HEK293 (cell line): ENCODE measurements at regions not wholly inside any gene's neighbourhood (a gene's known extent, or its start where the extent isn't known, plus 50 kb on each side); places are given as distances from the start of the nearest gene placed in this dataset.

Source experiments
- CTCF ChIP-seq: fragments of 450-650 bp; formaldehyde crosslinking; IDR thresholded peaks from 2 replicates; pipeline ENCODE4 v1.5.1; 2016; ENCODE audit warnings: missing biosample characterization, missing genetic modification characterization
- FEZF1 ChIP-seq: fragments of 450-650 bp; formaldehyde crosslinking; IDR thresholded peaks from 2 replicates; pipeline ENCODE4 v1.5.1; 2016; ENCODE audit warnings: missing biosample characterization, missing genetic modification characterization
- GLI2 ChIP-seq: fragments of 450-650 bp; formaldehyde crosslinking; IDR thresholded peaks from 2 replicates; pipeline ENCODE4; 2017; ENCODE audit warnings: missing biosample characterization, missing genetic modification characterization, low read depth, borderline replicate concordance
- GLI4 ChIP-seq: fragments of 450-650 bp; formaldehyde crosslinking; IDR thresholded peaks from 2 replicates; pipeline ENCODE4 v1.5.1; 2016; ENCODE audit warnings: missing biosample characterization, missing genetic modification characterization
- PRDM4 ChIP-seq: fragments of 450-650 bp; formaldehyde crosslinking; IDR thresholded peaks from 2 replicates; pipeline ENCODE4 v1.5.1; 2017; ENCODE audit warnings: missing biosample characterization, missing genetic modification characterization
- TSHZ1 ChIP-seq: fragments of 450-650 bp; formaldehyde crosslinking; IDR thresholded peaks from 2 replicates; pipeline ENCODE4 v1.5.1; 2016; ENCODE audit warnings: missing biosample characterization, missing genetic modification characterization, borderline replicate concordance
- YY1 ChIP-seq: fragments of 450-650 bp; formaldehyde crosslinking; IDR thresholded peaks from 2 replicates; pipeline ENCODE4 v1.5.1; 2018; ENCODE audit warnings: missing biosample characterization, missing genetic modification characterization
- ZFP37 ChIP-seq: fragments of 450-650 bp; formaldehyde crosslinking; IDR thresholded peaks from 2 replicates; pipeline ENCODE4 v1.5.1; 2016; ENCODE audit warnings: missing biosample characterization, missing genetic modification characterization
- ZNF274 ChIP-seq, 2 experiments: fragments of 200-500 bp in 1 of 2; fragments of 450-650 bp in 1 of 2; sonication (Bioruptor generic) in 1 of 2; formaldehyde crosslinking in 1 of 2; IDR thresholded peaks; 2 replicates each; pipeline versions ENCODE4 v1.5.1 to v1.6.1; 2014 to 2016; ENCODE audit warnings: borderline replicate concordance in 1 of 2, inconsistent platforms in 1 of 2, low read length in 1 of 2, missing biosample characterization in 1 of 2, missing genetic modification characterization in 1 of 2
- ZNF639 ChIP-seq: fragments of 450-650 bp; formaldehyde crosslinking; IDR thresholded peaks from 2 replicates; pipeline ENCODE4 v1.5.1; 2016; ENCODE audit warnings: missing biosample characterization, missing genetic modification characterization
- ZNF776 ChIP-seq: fragments of 450-650 bp; formaldehyde crosslinking; IDR thresholded peaks from 2 replicates; pipeline ENCODE4 v1.5.0; 2017; ENCODE audit warnings: missing biosample characterization, missing genetic modification characterization, borderline replicate concordance
- TF ChIP-seq, protein P1 (sequence below): fragments of 450-650 bp; formaldehyde crosslinking; IDR thresholded peaks from 2 replicates; pipeline ENCODE4 v1.5.1; 2016; ENCODE audit warnings: missing biosample characterization, missing genetic modification characterization
- TF ChIP-seq, protein P2 (sequence below): fragments of 450-650 bp; formaldehyde crosslinking; IDR thresholded peaks from 2 replicates; pipeline ENCODE4 v1.5.1; 2016; ENCODE audit warnings: missing biosample characterization, missing genetic modification characterization, borderline replicate concordance

GRCh38 chr15:93164409-93164808 lies 75.4 kb upstream of the RGMA start:
- TF ChIP-seq, protein P1, sequence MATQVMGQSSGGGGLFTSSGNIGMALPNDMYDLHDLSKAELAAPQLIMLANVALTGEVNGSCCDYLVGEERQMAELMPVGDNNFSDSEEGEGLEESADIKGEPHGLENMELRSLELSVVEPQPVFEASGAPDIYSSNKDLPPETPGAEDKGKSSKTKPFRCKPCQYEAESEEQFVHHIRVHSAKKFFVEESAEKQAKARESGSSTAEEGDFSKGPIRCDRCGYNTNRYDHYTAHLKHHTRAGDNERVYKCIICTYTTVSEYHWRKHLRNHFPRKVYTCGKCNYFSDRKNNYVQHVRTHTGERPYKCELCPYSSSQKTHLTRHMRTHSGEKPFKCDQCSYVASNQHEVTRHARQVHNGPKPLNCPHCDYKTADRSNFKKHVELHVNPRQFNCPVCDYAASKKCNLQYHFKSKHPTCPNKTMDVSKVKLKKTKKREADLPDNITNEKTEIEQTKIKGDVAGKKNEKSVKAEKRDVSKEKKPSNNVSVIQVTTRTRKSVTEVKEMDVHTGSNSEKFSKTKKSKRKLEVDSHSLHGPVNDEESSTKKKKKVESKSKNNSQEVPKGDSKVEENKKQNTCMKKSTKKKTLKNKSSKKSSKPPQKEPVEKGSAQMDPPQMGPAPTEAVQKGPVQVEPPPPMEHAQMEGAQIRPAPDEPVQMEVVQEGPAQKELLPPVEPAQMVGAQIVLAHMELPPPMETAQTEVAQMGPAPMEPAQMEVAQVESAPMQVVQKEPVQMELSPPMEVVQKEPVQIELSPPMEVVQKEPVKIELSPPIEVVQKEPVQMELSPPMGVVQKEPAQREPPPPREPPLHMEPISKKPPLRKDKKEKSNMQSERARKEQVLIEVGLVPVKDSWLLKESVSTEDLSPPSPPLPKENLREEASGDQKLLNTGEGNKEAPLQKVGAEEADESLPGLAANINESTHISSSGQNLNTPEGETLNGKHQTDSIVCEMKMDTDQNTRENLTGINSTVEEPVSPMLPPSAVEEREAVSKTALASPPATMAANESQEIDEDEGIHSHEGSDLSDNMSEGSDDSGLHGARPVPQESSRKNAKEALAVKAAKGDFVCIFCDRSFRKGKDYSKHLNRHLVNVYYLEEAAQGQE (tag by site-specific recombination), result no peak
- TF ChIP-seq CTCF (no peak), FEZF1 (tag by site-specific recombination) (no peak), TSHZ1 (no peak), YY1 (tag by site-specific recombination) (no peak), GLI4 (tag by site-specific recombination) (no peak), ZNF639 (tag by site-specific recombination) (no peak), PRDM4 (no peak), ZNF776 (tag by site-specific recombination) (no peak), ZNF274 (IDR thresholded peaks at IDR 0.05; ENCODE audit: low read length) (no peak), ZNF274 (tag by site-specific recombination; IDR thresholded peaks at IDR 0.05; ENCODE audit: borderline replicate concordance) (no peak), ZFP37 (tag by site-specific recombination) (no peak), GLI2 (tag by site-specific recombination) (no peak)
- TF ChIP-seq, protein P2, sequence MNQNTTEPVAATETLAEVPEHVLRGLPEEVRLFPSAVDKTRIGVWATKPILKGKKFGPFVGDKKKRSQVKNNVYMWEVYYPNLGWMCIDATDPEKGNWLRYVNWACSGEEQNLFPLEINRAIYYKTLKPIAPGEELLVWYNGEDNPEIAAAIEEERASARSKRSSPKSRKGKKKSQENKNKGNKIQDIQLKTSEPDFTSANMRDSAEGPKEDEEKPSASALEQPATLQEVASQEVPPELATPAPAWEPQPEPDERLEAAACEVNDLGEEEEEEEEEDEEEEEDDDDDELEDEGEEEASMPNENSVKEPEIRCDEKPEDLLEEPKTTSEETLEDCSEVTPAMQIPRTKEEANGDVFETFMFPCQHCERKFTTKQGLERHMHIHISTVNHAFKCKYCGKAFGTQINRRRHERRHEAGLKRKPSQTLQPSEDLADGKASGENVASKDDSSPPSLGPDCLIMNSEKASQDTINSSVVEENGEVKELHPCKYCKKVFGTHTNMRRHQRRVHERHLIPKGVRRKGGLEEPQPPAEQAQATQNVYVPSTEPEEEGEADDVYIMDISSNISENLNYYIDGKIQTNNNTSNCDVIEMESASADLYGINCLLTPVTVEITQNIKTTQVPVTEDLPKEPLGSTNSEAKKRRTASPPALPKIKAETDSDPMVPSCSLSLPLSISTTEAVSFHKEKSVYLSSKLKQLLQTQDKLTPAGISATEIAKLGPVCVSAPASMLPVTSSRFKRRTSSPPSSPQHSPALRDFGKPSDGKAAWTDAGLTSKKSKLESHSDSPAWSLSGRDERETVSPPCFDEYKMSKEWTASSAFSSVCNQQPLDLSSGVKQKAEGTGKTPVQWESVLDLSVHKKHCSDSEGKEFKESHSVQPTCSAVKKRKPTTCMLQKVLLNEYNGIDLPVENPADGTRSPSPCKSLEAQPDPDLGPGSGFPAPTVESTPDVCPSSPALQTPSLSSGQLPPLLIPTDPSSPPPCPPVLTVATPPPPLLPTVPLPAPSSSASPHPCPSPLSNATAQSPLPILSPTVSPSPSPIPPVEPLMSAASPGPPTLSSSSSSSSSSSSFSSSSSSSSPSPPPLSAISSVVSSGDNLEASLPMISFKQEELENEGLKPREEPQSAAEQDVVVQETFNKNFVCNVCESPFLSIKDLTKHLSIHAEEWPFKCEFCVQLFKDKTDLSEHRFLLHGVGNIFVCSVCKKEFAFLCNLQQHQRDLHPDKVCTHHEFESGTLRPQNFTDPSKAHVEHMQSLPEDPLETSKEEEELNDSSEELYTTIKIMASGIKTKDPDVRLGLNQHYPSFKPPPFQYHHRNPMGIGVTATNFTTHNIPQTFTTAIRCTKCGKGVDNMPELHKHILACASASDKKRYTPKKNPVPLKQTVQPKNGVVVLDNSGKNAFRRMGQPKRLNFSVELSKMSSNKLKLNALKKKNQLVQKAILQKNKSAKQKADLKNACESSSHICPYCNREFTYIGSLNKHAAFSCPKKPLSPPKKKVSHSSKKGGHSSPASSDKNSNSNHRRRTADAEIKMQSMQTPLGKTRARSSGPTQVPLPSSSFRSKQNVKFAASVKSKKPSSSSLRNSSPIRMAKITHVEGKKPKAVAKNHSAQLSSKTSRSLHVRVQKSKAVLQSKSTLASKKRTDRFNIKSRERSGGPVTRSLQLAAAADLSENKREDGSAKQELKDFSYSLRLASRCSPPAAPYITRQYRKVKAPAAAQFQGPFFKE (tag by site-specific recombination), result no peak
